ENCODE measurements at regions not wholly inside any gene's neighbourhood (a gene's known extent, or its start where the extent isn't known, plus 50 kb on each side); places are given as distances from the start of the nearest gene placed in this dataset.

GRCh38 chr3:15942462-15942861 is 144.7 kb upstream of the ANKRD28 start:
- DNase-seq (ENCODE audit: insufficient read length, low spot score): no peak
- no peak for FAIRE-seq

GRCh38 chr3:15942936-15943335 is 145.2 kb upstream of the ANKRD28 start:
- DNase-seq (ENCODE audit: insufficient read length, low spot score): no peak
- no peak for FAIRE-seq

GRCh38 chr3:15948388-15948787 is 150.6 kb upstream of the ANKRD28 start:
- FAIRE-seq (no peak), DNase-seq (ENCODE audit: insufficient read length, low spot score) (no peak)

- FAIRE-seq (no peak), DNase-seq (ENCODE audit: insufficient read length, low spot score) (no peak)
These were observed 154.9 kb upstream of the ANKRD28 start for GRCh38 chr3:15952543-15953175.

- no peak for FAIRE-seq
- DNase-seq (ENCODE audit: insufficient read length, low spot score): no peak
These were observed 156.1 kb upstream of the ANKRD28 start for GRCh38 chr3:15953841-15954240.

GRCh38 chr3:15955968-15956367 is 158.2 kb upstream of the ANKRD28 start:
- FAIRE-seq: no peak
- DNase-seq (ENCODE audit: insufficient read length, low spot score): no peak

GRCh38 chr3:15958692-15959433 is 161.1 kb upstream of the ANKRD28 start:
- no peak for DNase-seq (ENCODE audit: insufficient read length, low spot score)

GRCh38 chr3:15959434-15959811 is 161.6 kb upstream of the ANKRD28 start:
- no peak for FAIRE-seq

More at GRCh38 chr3:15958692-15959433, 161.1 kb upstream of the ANKRD28 start:
- FAIRE-seq: no peak

GRCh38 chr3:15964605-15965442 is 167.0 kb upstream of the ANKRD28 start:
- no peak for DNase-seq (ENCODE audit: insufficient read length, low spot score)
- no peak for FAIRE-seq

More at GRCh38 chr3:15959434-15959811, 161.6 kb upstream of the ANKRD28 start:
- no peak for DNase-seq (ENCODE audit: insufficient read length, low spot score)

- no peak for DNase-seq (ENCODE audit: insufficient read length, low spot score)
- FAIRE-seq: no peak
These were observed 169.8 kb upstream of the ANKRD28 start for GRCh38 chr3:15967577-15967976.

- no peak for FAIRE-seq
These were observed 172.3 kb upstream of the ANKRD28 start for GRCh38 chr3:15969874-15970640.

GRCh38 chr3:15973414-15973813 is 175.6 kb upstream of the ANKRD28 start:
- no peak for FAIRE-seq

More at GRCh38 chr3:15969874-15970640, 172.3 kb upstream of the ANKRD28 start:
- DNase-seq (ENCODE audit: insufficient read length, low spot score): no peak

GRCh38 chr3:15973940-15974339 is 176.2 kb upstream of the ANKRD28 start:
- FAIRE-seq (no peak), DNase-seq (ENCODE audit: insufficient read length, low spot score) (no peak)

More at GRCh38 chr3:15973414-15973813, 175.6 kb upstream of the ANKRD28 start:
- no peak for DNase-seq (ENCODE audit: insufficient read length, low spot score)

- FAIRE-seq (no peak), DNase-seq (ENCODE audit: insufficient read length, low spot score) (no peak)
These were observed 176.9 kb upstream of the ANKRD28 start for GRCh38 chr3:15974647-15975046.

GRCh38 chr3:15976524-15976923 is 178.7 kb upstream of the ANKRD28 start:
- FAIRE-seq: no peak

GRCh38 chr3:15977090-15977489 is 179.3 kb upstream of the ANKRD28 start:
- no peak for DNase-seq (ENCODE audit: insufficient read length, low spot score)
- no peak for FAIRE-seq

More at GRCh38 chr3:15976524-15976923, 178.7 kb upstream of the ANKRD28 start:
- DNase-seq (ENCODE audit: insufficient read length, low spot score): no peak

- FAIRE-seq (no peak), DNase-seq (ENCODE audit: insufficient read length, low spot score) (no peak)
These were observed 179.9 kb upstream of the ANKRD28 start for GRCh38 chr3:15977598-15978232.

GRCh38 chr3:15978801-15979200 is 181.0 kb upstream of the ANKRD28 start:
- FAIRE-seq (no peak), DNase-seq (ENCODE audit: insufficient read length, low spot score) (no peak)

GRCh38 chr3:15979495-15979894 is 181.7 kb upstream of the ANKRD28 start:
- FAIRE-seq (no peak), DNase-seq (ENCODE audit: insufficient read length, low spot score) (no peak)

GRCh38 chr3:15979900-15980299 is 182.1 kb upstream of the ANKRD28 start:
- DNase-seq (ENCODE audit: insufficient read length, low spot score) (no peak), FAIRE-seq (no peak)
